Osteoblast (primary cell): ENCODE measurements at regions not wholly inside any gene's neighbourhood (a gene's known extent, or its start where the extent isn't known, plus 50 kb on each side); places are given as distances from the start of the nearest gene placed in this dataset.

Source experiments
- DNase-seq: peaks from one replicate; pipeline ENCODE4 v3.0.0; 2011; ENCODE audit warnings: low spot score, mixed read lengths; ENCODE audit not compliant: insufficient read length; ENCODE audit errors: missing footprints
- H2AFZ ChIP-seq: 2 replicates; pipeline ENCODE4 v1.6.0; 2011; ENCODE audit warnings: mild to moderate bottlenecking, low read length
- H3K27ac ChIP-seq: 2 replicates; pipeline ENCODE4 v1.5.1; 2011; ENCODE audit warnings: mild to moderate bottlenecking, low read depth, low read length, moderate library complexity
- H3K27me3 ChIP-seq: 2 replicates; pipeline ENCODE4 v1.6.0; 2012; ENCODE audit warnings: mild to moderate bottlenecking, control low read depth, inconsistent platforms, low read length, moderate library complexity; ENCODE audit not compliant: insufficient read depth
- H3K36me3 ChIP-seq: 2 replicates; pipeline ENCODE4 v1.5.1; 2011; ENCODE audit warnings: mild to moderate bottlenecking, low read length, control low read depth, moderate library complexity; ENCODE audit not compliant: insufficient read depth
- H3K4me1 ChIP-seq: 2 replicates; pipeline ENCODE4 v1.5.1; 2011; ENCODE audit warnings: mild to moderate bottlenecking, low read length, control low read depth, moderate library complexity; ENCODE audit not compliant: insufficient read depth
- H3K4me2 ChIP-seq: 2 replicates; pipeline ENCODE4 v1.6.0; 2011; ENCODE audit warnings: mild to moderate bottlenecking, low read length; ENCODE audit not compliant: insufficient read depth
- H3K4me3 ChIP-seq: fragments of 200-600 bp; sonication (generic); 3 replicates; pipeline ENCODE4 v1.5.1; 2012; ENCODE audit warnings: mild to moderate bottlenecking, low read length, inconsistent platforms; ENCODE audit not compliant: insufficient read depth
- H3K79me2 ChIP-seq: 2 replicates; pipeline ENCODE4 v1.6.0; 2012; ENCODE audit warnings: mild to moderate bottlenecking, low read length, control low read depth, inconsistent platforms; ENCODE audit not compliant: insufficient read depth
- H3K9me3 ChIP-seq: 2 replicates; pipeline ENCODE4 v1.5.1; 2011; ENCODE audit warnings: low read depth, low read length, control low read depth
- H4K20me1 ChIP-seq: 2 replicates; pipeline ENCODE4 v1.6.0; 2012; ENCODE audit warnings: mild to moderate bottlenecking, low read length, control low read depth; ENCODE audit not compliant: insufficient read depth
- TF ChIP-seq, protein P1 (sequence below): IDR thresholded peaks from 2 replicates; pipeline ENCODE4 v1.5.1; 2011; ENCODE audit warnings: mild to moderate bottlenecking, low read depth, low read length, moderate library complexity; ENCODE audit errors: extremely low read depth

DNA sequence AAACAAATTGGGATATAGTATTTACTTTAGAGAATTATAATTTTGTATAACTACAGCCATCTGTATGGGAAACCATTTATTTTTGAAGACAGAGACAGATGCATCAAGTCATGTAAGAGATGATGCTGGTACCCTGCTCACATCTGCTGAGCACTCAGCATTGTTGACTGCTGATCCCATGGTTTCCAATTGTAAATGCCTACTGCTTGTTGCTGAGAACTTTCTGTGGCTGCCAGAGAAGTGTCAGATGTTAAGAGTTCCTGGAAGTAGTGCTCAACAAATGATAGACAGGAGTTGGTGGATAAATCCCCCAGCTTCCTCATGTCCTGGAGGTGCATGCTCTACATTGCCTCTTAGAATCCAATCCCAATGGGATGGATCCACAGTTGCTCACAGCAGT lies 167.1 kb downstream of the OXSM start:
- H3K4me1 ChIP-seq: no peaks in the 10 kb centered on the region
- no peaks in the 10 kb centered on the region for H3K36me3 ChIP-seq
- no peaks in the 10 kb centered on the region for H3K79me2 ChIP-seq
- H3K9me3 ChIP-seq: peaks cover 3% of the 10 kb centered on the region
- no peaks in the 10 kb centered on the region for H3K27me3 ChIP-seq
- TF ChIP-seq, protein P1, sequence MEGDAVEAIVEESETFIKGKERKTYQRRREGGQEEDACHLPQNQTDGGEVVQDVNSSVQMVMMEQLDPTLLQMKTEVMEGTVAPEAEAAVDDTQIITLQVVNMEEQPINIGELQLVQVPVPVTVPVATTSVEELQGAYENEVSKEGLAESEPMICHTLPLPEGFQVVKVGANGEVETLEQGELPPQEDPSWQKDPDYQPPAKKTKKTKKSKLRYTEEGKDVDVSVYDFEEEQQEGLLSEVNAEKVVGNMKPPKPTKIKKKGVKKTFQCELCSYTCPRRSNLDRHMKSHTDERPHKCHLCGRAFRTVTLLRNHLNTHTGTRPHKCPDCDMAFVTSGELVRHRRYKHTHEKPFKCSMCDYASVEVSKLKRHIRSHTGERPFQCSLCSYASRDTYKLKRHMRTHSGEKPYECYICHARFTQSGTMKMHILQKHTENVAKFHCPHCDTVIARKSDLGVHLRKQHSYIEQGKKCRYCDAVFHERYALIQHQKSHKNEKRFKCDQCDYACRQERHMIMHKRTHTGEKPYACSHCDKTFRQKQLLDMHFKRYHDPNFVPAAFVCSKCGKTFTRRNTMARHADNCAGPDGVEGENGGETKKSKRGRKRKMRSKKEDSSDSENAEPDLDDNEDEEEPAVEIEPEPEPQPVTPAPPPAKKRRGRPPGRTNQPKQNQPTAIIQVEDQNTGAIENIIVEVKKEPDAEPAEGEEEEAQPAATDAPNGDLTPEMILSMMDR: no peak
- no peaks in the 10 kb centered on the region for H4K20me1 ChIP-seq
- DNase-seq: no peak
- no peak overlapping the region for H2AFZ ChIP-seq
- no peak overlapping the region for H3K27ac ChIP-seq
- H3K4me2 ChIP-seq: no peak overlapping the region
- H3K4me3 ChIP-seq: no peak overlapping the region

DNA sequence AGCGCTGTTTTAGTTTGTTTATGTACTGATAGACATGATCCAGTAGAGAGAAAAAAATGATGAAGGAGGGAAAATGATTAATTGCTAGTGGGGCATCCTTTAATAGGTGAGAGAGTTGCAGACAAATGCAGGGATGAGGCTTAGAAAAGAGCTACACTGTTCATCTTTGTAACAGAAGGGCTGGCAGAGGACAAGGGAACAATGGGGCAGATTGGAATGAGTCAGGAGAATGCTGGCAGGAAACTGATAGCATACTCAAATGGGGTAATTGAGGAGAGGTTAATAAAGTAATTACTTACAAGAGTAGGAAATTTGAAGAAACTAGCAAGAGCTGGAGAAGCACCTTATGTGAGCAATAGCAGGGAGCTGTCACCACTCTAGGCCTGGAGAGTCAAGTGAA lies 170.9 kb downstream of the OXSM start:
- H3K27me3 ChIP-seq: no peaks in the 10 kb centered on the region
- no peaks in the 10 kb centered on the region for H3K4me1 ChIP-seq
- H3K4me3 ChIP-seq: no peak overlapping the region
- H3K4me2 ChIP-seq: no peak overlapping the region
- DNase-seq: no peak
- no peak overlapping the region for H3K27ac ChIP-seq
- H3K79me2 ChIP-seq: no peaks in the 10 kb centered on the region
- TF ChIP-seq, protein P1: no peak
- no peaks in the 10 kb centered on the region for H3K9me3 ChIP-seq
- no peaks in the 10 kb centered on the region for H4K20me1 ChIP-seq
- no peaks in the 10 kb centered on the region for H3K36me3 ChIP-seq
- no peak overlapping the region for H2AFZ ChIP-seq

DNA sequence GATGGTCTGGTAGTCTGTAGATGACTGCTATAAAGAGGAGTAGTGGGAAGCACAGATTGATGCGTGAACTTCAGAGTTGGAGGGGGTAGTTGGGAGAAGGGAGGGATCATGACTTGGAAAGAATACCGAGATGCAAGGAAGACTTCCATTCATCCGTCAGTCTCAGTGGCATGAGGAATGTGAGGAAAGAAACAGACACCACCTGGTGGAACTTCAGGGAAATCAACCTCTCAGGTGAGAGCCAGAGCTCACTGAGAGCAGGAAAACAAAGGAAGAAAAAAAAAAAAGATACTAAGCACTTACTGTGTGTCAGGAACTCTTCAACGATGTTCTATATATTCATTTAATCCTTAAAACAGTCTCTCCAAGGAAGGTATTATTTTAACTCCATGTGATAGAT lies 172.4 kb downstream of the OXSM start:
- H3K79me2 ChIP-seq: no peaks in the 10 kb centered on the region
- no peak overlapping the region for H3K4me2 ChIP-seq
- H3K9me3 ChIP-seq: no peaks in the 10 kb centered on the region
- no peak overlapping the region for H3K4me3 ChIP-seq
- TF ChIP-seq, protein P1: no peak
- H3K36me3 ChIP-seq: no peaks in the 10 kb centered on the region
- no peaks in the 10 kb centered on the region for H3K27me3 ChIP-seq
- H4K20me1 ChIP-seq: no peaks in the 10 kb centered on the region
- no peak overlapping the region for H2AFZ ChIP-seq
- DNase-seq: no peak
- H3K4me1 ChIP-seq: no peaks in the 10 kb centered on the region
- no peak overlapping the region for H3K27ac ChIP-seq

DNA sequence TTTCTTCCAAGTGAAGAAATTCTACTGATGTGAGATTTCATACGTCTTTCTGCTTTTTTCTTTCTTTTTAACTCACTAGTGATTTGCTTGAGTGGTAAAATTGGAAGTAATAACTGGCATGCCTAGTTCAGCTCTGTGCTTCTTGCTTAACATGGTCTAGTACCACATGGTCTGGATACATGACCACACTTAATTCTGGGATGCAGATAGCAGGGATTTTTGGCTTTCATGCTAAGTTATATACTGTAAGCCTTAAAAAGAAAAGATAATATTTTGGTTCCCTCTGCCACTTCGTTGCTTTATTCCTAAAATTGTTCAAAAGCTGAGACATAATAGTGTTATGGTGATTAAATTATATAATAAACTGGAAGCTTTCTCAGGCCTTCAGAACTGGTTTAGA lies 174.3 kb downstream of the OXSM start:
- H3K4me1 ChIP-seq: no peaks in the 10 kb centered on the region
- TF ChIP-seq, protein P1: no peak
- H4K20me1 ChIP-seq: no peaks in the 10 kb centered on the region
- no peak overlapping the region for H3K27ac ChIP-seq
- no peaks in the 10 kb centered on the region for H3K79me2 ChIP-seq
- no peaks in the 10 kb centered on the region for H3K36me3 ChIP-seq
- H2AFZ ChIP-seq: no peak overlapping the region
- DNase-seq: peak; percentile 3
- H3K4me3 ChIP-seq: no peak overlapping the region
- H3K27me3 ChIP-seq: no peaks in the 10 kb centered on the region
- H3K4me2 ChIP-seq: no peak overlapping the region
- H3K9me3 ChIP-seq: no peaks in the 10 kb centered on the region
